Stimulated activated CD4-positive, alpha-beta T cell treated with anti-CD3 and anti-CD28 coated beads, Interleukin-15, amount 100 ng/mL, for 24 hours (primary cell): ENCODE measurements at regions not wholly inside any gene's neighbourhood (a gene's known extent, or its start where the extent isn't known, plus 50 kb on each side); places are given as distances from the start of the nearest gene placed in this dataset.

Experiments
- DNase-seq: peaks from one replicate; pipeline ENCODE4 v3.0.0-alpha.2; 2020

- no peak for DNase-seq
Measured at GRCh38 chr4:108567831-108568230, 52.5 kb upstream of the RPL34 start.

- no peak for DNase-seq
Measured at GRCh38 chr4:108561116-108561515, 59.3 kb upstream of the RPL34 start.

GRCh38 chr4:108560616-108561015 is 59.8 kb upstream of the RPL34 start:
- DNase-seq: no peak

- no peak for DNase-seq
Measured at GRCh38 chr4:108559911-108560310, 60.5 kb upstream of the RPL34 start.

GRCh38 chr4:108559068-108559793 is 61.1 kb upstream of the RPL34 start:
- no peak for DNase-seq

- DNase-seq: no peak
Measured at GRCh38 chr4:108556588-108557200, 63.7 kb upstream of the RPL34 start.

- DNase-seq: no peak
Measured at GRCh38 chr4:108556166-108556565, 64.2 kb upstream of the RPL34 start.

- DNase-seq: no peak
Measured at GRCh38 chr4:108555701-108556100, 64.7 kb upstream of the RPL34 start.

- DNase-seq: no peak
Measured at GRCh38 chr4:108547682-108548081, 72.7 kb upstream of the RPL34 start.

GRCh38 chr4:108546728-108547127 is 73.6 kb upstream of the RPL34 start:
- no peak for DNase-seq

GRCh38 chr4:108544481-108544880 is 75.9 kb upstream of the RPL34 start:
- DNase-seq: no peak

- no peak for DNase-seq
Measured at GRCh38 chr4:108543359-108543968, 76.9 kb upstream of the RPL34 start.

- no peak for DNase-seq
Measured at GRCh38 chr4:108540536-108540935, 79.8 kb upstream of the RPL34 start.

- no peak for DNase-seq
Measured at GRCh38 chr4:108536577-108536976, 83.8 kb upstream of the RPL34 start.

- no peak for DNase-seq
Measured at GRCh38 chr4:108535757-108536156, 84.6 kb upstream of the RPL34 start.

GRCh38 chr4:108533876-108534275 is 86.5 kb upstream of the RPL34 start:
- no peak for DNase-seq

- DNase-seq: no peak
Measured at GRCh38 chr4:108533245-108533844, 87.0 kb upstream of the RPL34 start.

- DNase-seq: no peak
Measured at GRCh38 chr4:108532738-108533137, 87.6 kb upstream of the RPL34 start.

GRCh38 chr4:108532187-108532586 is 88.2 kb upstream of the RPL34 start:
- DNase-seq: no peak

- no peak for DNase-seq
Measured at GRCh38 chr4:108531461-108531860, 88.9 kb upstream of the RPL34 start.

GRCh38 chr4:108529984-108530905 is 90.1 kb upstream of the RPL34 start:
- DNase-seq: no peak

- no peak for DNase-seq
Measured at GRCh38 chr4:108529102-108529501, 91.3 kb upstream of the RPL34 start.

GRCh38 chr4:108527723-108528122 is 92.7 kb upstream of the RPL34 start:
- DNase-seq: peak; percentile 9
